Endothelial cell of umbilical vein (primary cell): ENCODE measurements at regions not wholly inside any gene's neighbourhood (a gene's known extent, or its start where the extent isn't known, plus 50 kb on each side); places are given as distances from the start of the nearest gene placed in this dataset.
"Not testable (repeated sequence)": the region's sequence is repeated elsewhere in the genome, so short reads cannot be mapped to it uniquely, and the experiment has no call there.

Source experiments
- BruUV-seq: library from RNA; stranded (reverse); fragments of 400-500 nt; replicated peaks from 2 replicates; lab custom pipeline; 2021; lab: Mats Ljungman, UMichigan
- CTCF ChIA-PET: fragments of 300-600, 350-600 bp; sonication (Branson Sonifier 250); formaldehyde crosslinking; loops from one replicate; lab custom pipeline; 2021; ENCODE audit warnings: antibody characterized with exemption, inconsistent platforms; lab: Charles Lee
- POLR2A ChIA-PET: fragments of 300-600, 350-600 bp; sonication (Branson Sonifier 250); formaldehyde crosslinking; loops from one replicate; lab custom pipeline; 2021; ENCODE audit warnings: antibody characterized with exemption, inconsistent platforms; lab: Charles Lee
- DNase-seq: peaks from one replicate; pipeline ENCODE4 v3.0.0-alpha.2; 2011; ENCODE audit warnings: low read depth, low spot score
- FAIRE-seq: peaks from 2 replicates; lab custom pipeline; 2011; peaks lifted over from hg19 to GRCh38; lab: Jason Lieb, UNC
- H2AFZ ChIP-seq: 2 replicates; pipeline ENCODE4 v1.6.0; 2012; ENCODE audit warnings: low read depth, low read length, control low read depth, inconsistent platforms
- H3K27ac ChIP-seq: 2 replicates; pipeline ENCODE4 v1.5.1; 2011; ENCODE audit warnings: low read depth, mild to moderate bottlenecking, control low read depth, low read length, moderate library complexity; ENCODE audit not compliant: insufficient read depth
- H3K27me3 ChIP-seq, 2 experiments: 2 replicates each; pipeline versions ENCODE4 v1.6.0 to v1.6.1; 2011; ENCODE audit warnings: low read length in 2 of 2, mixed read lengths in 1 of 2; ENCODE audit not compliant: control insufficient read depth in 2 of 2, insufficient read depth in 2 of 2
- H3K36me3 ChIP-seq, 2 experiments: 2 replicates in 1 of 2; 3 replicates in 1 of 2; pipeline ENCODE4 v1.5.1; 2011; ENCODE audit warnings: low read length in 2 of 2, mild to moderate bottlenecking in 1 of 2, moderate library complexity in 1 of 2; ENCODE audit not compliant: control insufficient read depth in 2 of 2, insufficient read depth in 2 of 2; ENCODE audit errors: extremely low read depth in 1 of 2
- H3K4me1 ChIP-seq: 3 replicates; pipeline ENCODE4 v1.5.1; 2011; ENCODE audit warnings: mild to moderate bottlenecking, low read length; ENCODE audit not compliant: control insufficient read depth, insufficient read depth; ENCODE audit errors: extremely low read depth
- H3K4me2 ChIP-seq: 2 replicates; pipeline ENCODE4 v1.6.1; 2011; ENCODE audit warnings: low read length, control low read depth, mixed read lengths; ENCODE audit not compliant: insufficient read depth
- H3K4me3 ChIP-seq, 3 experiments: fragments of 200-600 bp in 1 of 3; sonication (generic), shearing (Covaris generic) in 1 of 3; replicated peaks in 1 of 3; 2 replicates each; pipeline ENCODE4 v1.5.1; 2011 to 2016; ENCODE audit warnings: control low read depth in 3 of 3, low read length in 3 of 3, mild to moderate bottlenecking in 2 of 3, inconsistent platforms in 1 of 3, low read depth in 1 of 3, moderate library complexity in 1 of 3; ENCODE audit not compliant: insufficient read depth in 1 of 3
- H3K79me2 ChIP-seq: 2 replicates; pipeline ENCODE4 v1.6.0; 2012; ENCODE audit warnings: low read length, inconsistent platforms; ENCODE audit not compliant: control insufficient read depth, insufficient read depth
- H3K9ac ChIP-seq: replicated peaks from 2 replicates; pipeline ENCODE3; 2011; ENCODE audit warnings: low read length, control low read depth; ENCODE audit not compliant: insufficient read depth; ENCODE audit errors: extremely low read depth
- H3K9me1 ChIP-seq: replicated peaks from 3 replicates; pipeline ENCODE4 v1.6.0; 2011; ENCODE audit warnings: mild to moderate bottlenecking, low read length; ENCODE audit not compliant: control insufficient read depth, insufficient read depth; ENCODE audit errors: extremely low read depth
- H3K9me3 ChIP-seq: replicated peaks from 2 replicates; pipeline ENCODE4 v1.5.1; 2012; ENCODE audit warnings: low read length, inconsistent platforms; ENCODE audit not compliant: control insufficient read depth, insufficient read depth
- H4K20me1 ChIP-seq: replicated peaks from 2 replicates; pipeline ENCODE3; 2011; ENCODE audit warnings: mild to moderate bottlenecking, low read length; ENCODE audit not compliant: control insufficient read depth, insufficient read depth; ENCODE audit errors: extremely low read depth
- CTCF ChIP-seq, 2 donors: IDR thresholded peaks; 1 replicate in 1 of 2; 2 replicates in 1 of 2; pipeline ENCODE4 v1.5.1; 2011; ENCODE audit warnings: low read length in 2 of 2, mild to moderate bottlenecking in 2 of 2, moderate library complexity in 2 of 2, control low read depth in 1 of 2, inconsistent platforms in 1 of 2, low read depth in 1 of 2; ENCODE audit not compliant: insufficient read depth in 1 of 2; ENCODE audit errors: extremely low read depth in 1 of 2
- EZH2 ChIP-seq: IDR thresholded peaks from 2 replicates; pipeline ENCODE4 v1.6.1; 2012; ENCODE audit warnings: borderline replicate concordance, low read depth, mild to moderate bottlenecking, moderate library complexity, low read length, inconsistent platforms; ENCODE audit not compliant: severe bottlenecking
- FOS ChIP-seq: IDR thresholded peaks from 2 replicates; pipeline ENCODE4 v1.6.1; 2011; ENCODE audit warnings: mild to moderate bottlenecking, low read length, moderate library complexity, borderline replicate concordance; ENCODE audit not compliant: insufficient read depth
- GATA2 ChIP-seq: IDR thresholded peaks from 2 replicates; pipeline ENCODE4 v1.7.0; 2011; ENCODE audit warnings: low read depth, mild to moderate bottlenecking, moderate library complexity, mixed read lengths, low read length; ENCODE audit not compliant: insufficient read length, insufficient read depth
- JUN ChIP-seq: IDR thresholded peaks from 2 replicates; pipeline ENCODE4 v1.6.1; 2011; ENCODE audit warnings: borderline replicate concordance, low read depth; ENCODE audit not compliant: insufficient read length, insufficient read depth
- MAX ChIP-seq: IDR thresholded peaks from 2 replicates; pipeline ENCODE4 v1.6.1; 2011; ENCODE audit not compliant: insufficient read depth, insufficient read length
- MYC ChIP-seq: IDR thresholded peaks from one replicate; pipeline ENCODE4 v1.6.1; 2011; ENCODE audit warnings: mild to moderate bottlenecking, low read depth, low read length
- POLR2A ChIP-seq: IDR thresholded peaks from 2 replicates; pipeline ENCODE4 v1.6.1; 2012; ENCODE audit warnings: low read depth, mild to moderate bottlenecking, control low read depth, low read length
- POLR2AphosphoS5 ChIP-seq: IDR thresholded peaks from 2 replicates; pipeline ENCODE4 v1.6.1; 2012; ENCODE audit warnings: low read depth, mild to moderate bottlenecking, control low read depth, low read length, moderate library complexity; ENCODE audit not compliant: insufficient read depth
- dilution Hi-C: fragments of 300-500 bp; cut with MboI; formaldehyde crosslinking; loops from one replicate; pipeline ENCODE4 v1.15.0; 2019; ENCODE audit warnings: low sequenced_read_pairs; ENCODE audit not compliant: extremely low pct_ligation_motif_present
- intact Hi-C: fragments of 100-400 bp; cut with micrococcal nuclease; formaldehyde crosslinking; loops from one replicate; pipeline ENCODE4 v1.10.0; 2022

- Histone ChIP-seq H3K9me1 (no peaks in the 10 kb centered on the region), H4K20me1 (no peaks in the 10 kb centered on the region), H3K4me2 (no peak overlapping the region), H3K4me1 (no peaks in the 10 kb centered on the region), H3K27me3 (peaks cover 0 to 4% of the 10 kb centered on the region in 2 experiments), H2AFZ (no peak overlapping the region), H3K79me2 (no peaks in the 10 kb centered on the region), H3K36me3 (no peaks in the 10 kb centered on the region), H3K27ac (no peak overlapping the region), H3K4me3 (no peak overlapping the region), H3K9me3 (no peaks in the 10 kb centered on the region), H3K9ac (no peak overlapping the region)
- dilution Hi-C loops, result no loop called here
- POLR2A ChIA-PET, result no interaction called here
- FAIRE-seq, result no peak
- CTCF ChIA-PET, result interaction anchor here (1.2 kb wide), 1 partner anchor 16 kb away, joined by 3 read pairs; no protein-coding TSS in a partner anchor
- intact Hi-C loops, result no loop called here
- DNase-seq, result no peak
- no peak for TF ChIP-seq POLR2AphosphoS5
- TF ChIP-seq MYC, result no peak
- TF ChIP-seq GATA2, result no peak
- no peak for TF ChIP-seq JUN
- TF ChIP-seq POLR2A, result no peak
- no peak for TF ChIP-seq FOS
- TF ChIP-seq MAX, result no peak
- no peak for TF ChIP-seq CTCF (IDR thresholded peaks at IDR 0.05; ENCODE audit: extremely low read depth in 1 of 2, insufficient read depth in 1 of 2, low read depth in 1 of 2, low read length in 2 of 2)
- TF ChIP-seq EZH2, result no peak
- BruUV-seq, result no TSS peak
These were observed 135.1 kb upstream of the B3GAT2 start for GRCh38 chr6:71091956-71092355.

GRCh38 chr6:71097264-71097663 lies 140.4 kb upstream of the B3GAT2 start:
- FAIRE-seq, DNase-seq, CTCF ChIA-PET, H3K4me1 ChIP-seq, H3K9ac ChIP-seq, H3K9me3 ChIP-seq, H3K79me2 ChIP-seq, H3K9me1 ChIP-seq, intact Hi-C loops, H2AFZ ChIP-seq, BruUV-seq, dilution Hi-C loops, H3K4me2 ChIP-seq, H3K36me3 ChIP-seq, POLR2A ChIA-PET, H3K27ac ChIP-seq, H3K4me3 ChIP-seq, H3K27me3 ChIP-seq, H4K20me1 ChIP-seq: not testable (repeated sequence)
